ENCODE measurements at regions not wholly inside any gene's neighbourhood (a gene's known extent, or its start where the extent isn't known, plus 50 kb on each side); places are given as distances from the start of the nearest gene placed in this dataset.

DNA sequence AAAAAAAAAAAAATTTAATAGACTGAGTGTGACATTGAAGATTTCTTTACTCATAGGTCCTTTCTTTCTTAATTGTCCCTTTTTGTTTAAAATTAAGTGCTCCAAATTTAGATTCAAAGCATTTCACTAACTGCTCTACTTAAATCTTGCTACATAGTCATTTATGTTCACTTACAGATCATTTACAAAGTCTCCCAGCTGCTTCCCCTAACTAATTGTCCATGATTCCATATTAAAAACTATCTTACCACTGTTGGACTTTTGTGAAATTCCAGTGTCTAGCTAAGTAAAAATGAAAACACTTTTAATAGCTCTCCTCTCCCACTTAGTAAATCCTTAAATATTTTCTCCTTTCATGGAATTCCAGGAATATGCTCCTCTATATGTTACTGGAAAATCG, 850.5 kb downstream of the NR2F1-AS1 start:
- no peak for TF ChIP-seq CTCF (IDR thresholded peaks at IDR 0.05; ENCODE audit: extremely low read depth, missing control alignments)
- DNase-seq (ENCODE audit: low spot score): no peak

GRCh38 chr5:92729088-92729487, 851.9 kb downstream of the NR2F1-AS1 start:
- DNase-seq (ENCODE audit: low spot score): no peak
- TF ChIP-seq CTCF (IDR thresholded peaks at IDR 0.05; ENCODE audit: extremely low read depth, missing control alignments): no peak

DNA sequence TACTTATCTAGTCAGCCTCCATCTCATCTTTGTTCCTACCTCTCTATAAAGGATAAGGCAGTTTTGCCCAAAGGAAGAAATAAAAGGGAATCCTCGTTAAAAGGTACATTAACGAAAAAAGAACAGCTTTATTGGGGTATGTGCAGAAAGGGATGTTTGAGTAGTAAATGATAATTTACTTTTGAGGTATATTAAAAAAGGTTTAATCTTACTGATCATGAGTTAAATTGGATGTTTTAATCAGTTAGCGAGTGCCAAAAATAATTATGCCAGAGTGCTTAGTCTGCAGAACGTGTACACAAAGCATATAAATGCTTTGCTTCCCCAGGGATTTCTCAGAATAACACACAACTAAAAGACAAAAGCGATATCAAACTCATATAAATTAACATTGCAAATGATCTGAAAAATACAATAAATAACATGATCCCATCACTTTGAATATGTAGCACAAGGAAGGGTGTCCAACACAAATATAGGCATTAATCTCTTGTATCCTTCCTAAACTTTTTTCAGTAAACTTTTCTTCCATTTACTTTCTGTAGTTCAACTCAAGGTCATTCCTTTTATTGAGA, 865.0 kb downstream of the NR2F1-AS1 start:
- no peak for TF ChIP-seq CTCF (IDR thresholded peaks at IDR 0.05; ENCODE audit: extremely low read depth, missing control alignments)
- no peak for DNase-seq (ENCODE audit: low spot score)

DNA sequence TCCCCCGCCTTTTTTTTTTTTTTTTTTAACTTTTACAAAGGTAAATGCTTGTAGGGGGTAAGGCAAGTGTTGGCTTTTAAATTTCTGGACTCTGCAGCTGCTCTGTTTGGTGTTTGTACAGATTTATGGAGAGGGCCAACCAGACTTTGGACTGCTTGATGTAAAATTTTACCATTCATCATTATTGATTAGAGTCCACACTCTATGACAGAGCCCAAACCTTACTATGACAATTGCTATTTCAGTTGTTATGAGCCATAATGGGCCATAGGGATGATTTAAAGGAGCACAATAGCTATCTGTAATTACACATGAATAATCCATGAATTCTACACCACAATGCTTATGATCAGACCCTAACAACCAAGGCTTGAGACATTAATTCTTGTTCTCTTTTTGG, 867.2 kb downstream of the NR2F1-AS1 start:
- no peak for TF ChIP-seq CTCF (IDR thresholded peaks at IDR 0.05; ENCODE audit: extremely low read depth, missing control alignments)
- no peak for DNase-seq (ENCODE audit: low spot score)

DNA sequence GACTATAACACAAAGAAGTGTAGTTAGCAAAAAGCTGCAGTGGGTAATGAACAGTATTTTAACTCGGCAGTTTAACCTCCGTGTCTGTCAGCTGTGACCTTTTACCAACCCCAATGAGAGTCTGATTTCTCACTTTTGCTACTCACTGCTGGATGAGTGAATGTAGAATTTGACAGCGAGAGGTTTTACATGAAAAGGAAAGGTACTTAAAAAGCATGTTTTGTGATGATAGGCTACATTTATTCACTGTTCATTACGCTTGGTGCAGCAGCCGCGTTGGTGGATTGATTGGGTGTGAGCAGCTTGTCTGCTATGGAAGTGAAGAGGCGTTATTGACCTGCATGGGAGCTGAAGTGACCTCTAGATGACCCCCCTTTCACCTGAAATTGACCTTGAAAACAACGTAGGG, 867.7 kb downstream of the NR2F1-AS1 start:
- DNase-seq (ENCODE audit: low spot score): no peak
- no peak for TF ChIP-seq CTCF (IDR thresholded peaks at IDR 0.05; ENCODE audit: extremely low read depth, missing control alignments)

DNA sequence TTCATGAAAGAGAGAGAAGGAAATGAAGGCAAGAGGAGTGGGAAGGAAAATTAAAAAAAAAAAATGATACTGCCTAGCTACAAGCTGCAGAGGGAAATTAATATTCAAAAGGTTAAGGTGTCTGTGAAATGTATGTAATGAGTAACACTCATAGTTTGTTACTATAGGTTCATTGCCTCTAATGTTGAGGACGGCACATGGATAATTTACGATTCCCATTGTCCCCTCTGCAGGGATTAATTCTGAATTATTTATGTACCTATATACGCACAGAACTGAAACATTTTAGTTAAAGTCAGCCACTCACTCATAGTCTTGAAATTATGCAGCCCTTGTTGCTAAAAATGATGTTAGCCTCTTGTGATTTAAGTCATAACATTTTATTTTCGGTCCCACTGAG, 869.1 kb downstream of the NR2F1-AS1 start:
- TF ChIP-seq CTCF (IDR thresholded peaks at IDR 0.05; ENCODE audit: extremely low read depth, missing control alignments): no peak
- DNase-seq (ENCODE audit: low spot score): no peak

DNA sequence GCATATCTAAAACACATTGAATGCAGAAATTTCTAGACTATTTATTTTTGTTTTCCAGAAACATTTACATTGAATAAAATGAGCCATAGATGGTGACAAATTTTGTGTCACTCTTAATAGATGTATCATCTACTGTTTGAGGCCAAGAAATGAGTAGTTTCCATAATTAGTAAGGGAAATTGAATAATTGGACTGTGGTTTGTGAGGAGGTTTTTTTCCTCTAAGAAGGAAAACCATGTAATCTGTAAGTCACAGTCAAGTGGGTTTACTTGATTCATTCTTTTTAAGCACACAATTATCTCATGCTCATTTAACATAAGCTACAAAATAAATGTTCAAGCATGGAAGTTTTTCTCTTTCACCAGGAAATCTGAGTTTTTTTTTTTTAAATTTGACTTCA, 876.4 kb downstream of the NR2F1-AS1 start:
- no peak for TF ChIP-seq CTCF (IDR thresholded peaks at IDR 0.05; ENCODE audit: extremely low read depth, missing control alignments)
- DNase-seq (ENCODE audit: low spot score): no peak

Data from GM20000 (cell line).